ENCODE measurements at regions not wholly inside any gene's neighbourhood (a gene's known extent, or its start where the extent isn't known, plus 50 kb on each side); places are given as distances from the start of the nearest gene placed in this dataset.

DNA sequence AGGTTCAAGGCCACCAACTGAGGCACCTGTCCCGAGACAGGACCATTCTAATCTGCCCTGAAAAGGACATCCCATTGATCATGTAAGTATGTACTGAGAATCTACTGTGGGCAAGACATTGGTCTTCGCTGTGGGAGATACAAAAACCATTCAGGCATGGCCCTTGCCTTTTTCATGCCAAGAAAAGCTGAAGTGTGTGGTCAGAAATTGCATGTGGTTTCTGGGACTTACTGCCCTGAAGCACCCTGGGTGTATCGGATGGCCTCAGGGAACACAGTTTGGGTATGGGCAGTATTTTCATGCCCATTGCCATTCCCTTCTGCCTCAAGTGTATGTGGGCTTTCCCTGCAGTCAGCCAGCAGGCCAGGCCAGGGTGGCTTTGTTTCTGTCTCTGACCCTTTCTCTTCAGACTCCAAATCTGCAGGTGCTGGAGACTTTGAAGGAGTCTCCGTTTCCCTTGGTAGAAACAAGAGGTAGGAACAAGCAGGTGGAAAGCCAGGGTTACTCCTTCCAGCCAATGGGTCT is 285.7 kb downstream of the ZEB1 start:
- DNase-seq, result no peak

DNA sequence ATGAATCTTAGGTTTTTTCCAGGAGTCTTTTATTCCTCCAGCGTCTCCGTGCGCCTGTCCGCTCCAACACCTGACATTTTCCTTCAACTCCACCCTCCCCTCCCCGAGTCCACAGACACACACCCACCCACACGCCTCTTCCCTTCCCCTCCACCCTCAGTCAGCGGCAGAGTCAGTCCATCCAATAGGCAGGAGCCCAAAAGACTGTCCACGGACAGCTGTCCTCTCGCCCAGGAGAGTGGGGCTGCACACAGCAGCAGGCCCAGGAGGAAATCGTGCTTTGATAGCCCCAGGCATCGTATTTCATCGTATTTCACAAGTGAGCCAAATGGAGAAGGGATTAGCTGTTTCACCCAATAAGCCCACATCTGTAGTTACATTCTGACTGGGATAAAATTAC is 285.1 kb downstream of the ZEB1 start:
- DNase-seq, result peak; percentile 78

DNA sequence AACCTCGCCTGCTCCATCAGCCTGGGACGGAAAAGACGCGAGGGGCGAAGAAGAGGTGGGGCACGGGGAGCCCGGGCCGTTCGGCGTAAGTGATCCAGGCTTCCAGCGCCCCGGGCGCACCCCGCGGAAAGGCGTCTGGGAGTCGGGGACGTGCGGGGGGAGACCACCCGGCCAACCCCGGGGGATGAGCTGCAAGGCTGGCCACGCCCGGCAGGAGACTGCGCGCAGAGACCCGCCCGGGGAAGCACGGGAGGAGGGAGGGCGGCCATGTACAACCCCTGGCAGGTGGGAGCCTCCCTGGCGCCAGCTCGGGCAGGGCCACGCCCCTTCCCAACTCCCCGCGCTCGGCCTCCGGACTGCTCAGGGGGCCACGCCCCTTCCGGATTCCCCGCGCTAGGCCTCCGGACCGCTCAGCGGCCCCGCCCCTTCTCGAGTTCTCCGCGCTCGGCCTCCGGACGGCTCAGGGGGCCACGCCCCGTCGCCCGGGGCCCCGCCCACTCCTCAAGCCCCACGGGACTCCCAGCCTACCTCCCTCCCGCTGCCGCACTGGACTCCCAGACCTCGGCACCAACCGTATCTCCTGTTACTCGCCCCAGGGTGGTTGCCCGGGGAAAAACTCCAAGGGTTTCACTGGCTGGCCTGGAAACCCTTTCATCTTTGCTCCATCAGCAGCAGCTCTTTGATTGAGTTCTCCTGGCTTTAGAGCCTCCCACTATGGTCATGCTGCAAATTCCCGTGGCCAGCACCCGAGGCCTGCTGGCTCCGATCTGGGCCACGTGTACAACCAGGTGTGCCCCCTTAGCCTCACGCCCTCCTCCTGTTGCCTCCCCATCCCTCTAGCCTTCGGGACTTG is 284.4 kb downstream of the ZEB1 start:
- DNase-seq, result peak; percentile 96

DNA sequence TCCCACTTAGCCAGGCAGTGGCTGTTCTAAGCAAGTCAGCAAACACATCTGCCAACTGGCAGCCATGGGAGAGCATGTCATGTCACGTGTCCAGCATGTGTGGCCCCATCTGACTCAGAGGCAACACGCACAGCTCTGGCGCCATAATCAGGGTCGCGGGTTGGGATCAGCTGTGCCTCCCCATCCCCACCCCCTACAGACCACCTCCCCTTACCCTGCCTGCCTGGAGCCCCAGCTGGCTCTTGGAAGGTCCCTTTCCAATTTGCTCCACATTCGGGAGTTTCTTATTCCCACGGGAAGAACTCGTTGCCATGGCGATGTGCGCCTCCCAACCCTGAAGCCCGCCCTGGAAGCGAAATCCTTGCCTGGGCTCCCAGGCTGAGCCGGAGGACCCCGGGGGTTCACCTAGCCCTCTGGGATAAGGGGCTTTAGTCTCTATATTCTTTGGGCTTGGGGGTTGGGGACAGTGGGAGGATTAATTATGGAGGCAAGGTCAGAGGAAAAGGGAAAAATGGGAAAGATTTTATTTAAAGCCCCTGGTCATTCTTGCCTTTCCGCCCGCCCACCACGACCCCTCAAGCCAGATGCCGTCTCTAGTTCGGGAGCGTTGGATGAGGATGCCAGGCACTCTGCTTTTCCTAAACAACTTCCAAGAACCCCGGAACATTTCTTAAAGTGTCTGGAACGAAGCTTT is 283.7 kb downstream of the ZEB1 start:
- DNase-seq, result peak; percentile 89

DNA sequence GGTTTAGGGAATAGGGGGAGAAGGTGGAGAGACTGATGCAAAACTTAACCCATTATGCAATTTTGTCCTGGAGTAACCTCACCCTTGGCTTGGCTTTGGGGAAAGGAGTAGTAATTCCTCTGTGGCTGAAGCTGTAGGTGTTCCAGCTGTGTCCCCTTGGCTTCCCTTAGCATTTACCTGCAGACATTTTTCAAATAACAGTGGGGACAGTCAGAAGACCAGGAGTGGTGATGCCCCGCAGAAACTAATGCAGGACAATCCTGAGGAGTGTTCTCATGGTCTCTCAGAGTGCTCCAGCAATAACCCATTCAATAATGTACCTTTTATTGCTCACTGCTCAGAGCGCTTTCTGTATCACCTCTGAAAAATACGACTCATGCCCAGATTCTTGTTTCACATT is 282.1 kb downstream of the ZEB1 start:
- DNase-seq, result no peak

DNA sequence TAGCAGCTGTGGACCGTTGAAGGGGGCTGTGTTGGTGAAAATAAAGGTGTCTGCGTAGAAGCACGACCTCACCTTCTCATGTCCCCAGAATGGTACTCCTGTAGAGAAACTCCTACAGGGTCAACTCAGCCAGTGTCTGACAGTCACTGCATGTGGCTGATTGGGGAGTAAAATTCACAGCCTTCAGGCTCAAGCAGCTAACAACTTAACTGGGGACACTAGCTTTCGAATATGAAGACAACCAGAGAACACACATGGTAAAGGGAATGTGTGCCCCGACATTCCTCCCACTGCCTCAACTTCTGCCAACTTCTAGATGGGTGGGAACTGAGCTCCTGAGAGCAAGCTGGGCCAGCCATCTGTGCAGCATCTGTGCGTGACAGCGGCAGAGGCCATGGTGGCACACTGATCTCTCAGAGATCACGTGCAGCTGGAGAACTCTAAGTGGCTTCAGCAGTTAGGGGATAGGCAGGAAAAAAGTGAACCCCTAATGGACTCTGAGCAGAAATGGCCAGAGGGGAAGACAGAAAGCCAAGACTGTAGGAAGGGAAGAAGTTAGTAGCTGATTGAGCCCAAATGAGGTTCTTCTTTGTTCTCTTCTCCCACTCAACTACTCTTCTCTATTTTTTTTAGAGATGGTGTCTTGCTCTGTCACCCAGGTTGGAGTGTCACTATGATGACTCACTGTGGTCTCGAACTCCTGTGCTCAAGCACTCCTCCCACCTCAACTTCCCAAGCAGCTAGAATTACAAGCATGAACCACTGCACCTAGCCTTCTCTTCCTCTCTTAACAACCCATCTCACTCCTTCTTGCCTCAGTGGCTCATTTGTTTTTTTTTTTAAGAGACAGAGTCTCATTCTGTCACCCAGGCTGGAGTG is 280.8 kb downstream of the ZEB1 start:
- no peak for DNase-seq

DNA sequence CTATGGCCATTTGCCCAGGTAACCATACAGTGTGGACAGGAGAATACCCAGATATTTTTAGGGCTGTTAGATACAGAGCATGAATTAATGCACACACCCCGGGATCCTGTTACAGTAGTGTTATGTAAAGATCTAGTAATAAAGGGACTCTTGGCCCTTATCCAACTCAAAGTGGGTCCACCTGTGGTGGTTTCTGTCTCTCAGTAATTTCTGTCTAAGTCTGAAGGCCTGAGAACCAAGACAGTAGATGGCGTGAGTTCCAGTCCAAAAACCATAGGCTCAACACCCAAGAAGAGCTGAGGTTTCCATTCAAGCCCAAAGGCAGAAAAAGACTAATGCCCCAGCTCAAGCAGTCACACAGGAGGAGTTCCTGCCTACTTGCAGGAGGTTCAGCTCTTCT is 277.7 kb downstream of the ZEB1 start:
- peak; percentile 65 for DNase-seq

DNA sequence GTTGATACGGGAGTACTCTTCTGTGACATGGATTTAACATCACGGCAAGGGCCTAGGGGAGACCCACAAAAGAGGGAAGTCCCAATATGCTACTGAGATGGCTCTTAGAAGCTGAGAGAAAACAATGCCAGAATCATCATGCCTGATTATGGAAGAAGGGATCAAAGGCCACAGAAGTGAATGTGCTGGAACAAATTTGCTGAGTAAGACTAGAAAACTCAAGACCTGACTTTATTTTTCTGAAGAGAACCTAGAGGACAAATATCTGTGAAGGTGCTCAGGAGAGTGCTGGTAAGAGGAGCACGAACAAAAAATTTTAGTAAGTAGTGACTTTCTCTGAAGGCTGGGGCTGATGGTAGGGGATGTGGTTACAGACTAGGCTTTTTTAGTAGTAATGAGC is 277.0 kb downstream of the ZEB1 start:
- no peak for DNase-seq

DNA sequence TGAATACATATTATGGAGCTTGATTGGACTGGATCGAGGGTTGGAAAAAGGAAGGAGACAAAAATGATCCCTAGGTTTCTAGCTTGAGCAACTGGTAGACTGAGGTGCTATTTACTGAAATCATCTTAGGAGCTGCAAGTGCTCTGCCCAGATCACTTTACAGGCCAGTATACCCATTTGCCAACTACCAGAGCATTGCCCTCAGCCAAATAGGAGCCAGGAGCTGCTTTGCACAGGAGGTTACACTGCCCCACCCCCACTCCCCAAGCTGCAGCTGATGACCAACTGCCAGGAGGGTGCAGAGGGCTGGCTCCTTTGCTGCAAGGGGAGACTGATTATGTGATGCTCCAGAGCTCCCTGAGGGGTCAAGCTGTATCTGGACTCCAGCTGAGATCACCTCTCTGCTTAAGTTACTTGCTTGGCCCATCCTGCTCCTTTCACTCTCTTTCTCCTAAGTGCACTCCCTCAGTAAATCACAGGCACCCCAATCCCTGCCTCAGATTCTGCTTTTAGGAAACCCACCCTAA is 275.4 kb downstream of the ZEB1 start:
- DNase-seq, result no peak

DNA sequence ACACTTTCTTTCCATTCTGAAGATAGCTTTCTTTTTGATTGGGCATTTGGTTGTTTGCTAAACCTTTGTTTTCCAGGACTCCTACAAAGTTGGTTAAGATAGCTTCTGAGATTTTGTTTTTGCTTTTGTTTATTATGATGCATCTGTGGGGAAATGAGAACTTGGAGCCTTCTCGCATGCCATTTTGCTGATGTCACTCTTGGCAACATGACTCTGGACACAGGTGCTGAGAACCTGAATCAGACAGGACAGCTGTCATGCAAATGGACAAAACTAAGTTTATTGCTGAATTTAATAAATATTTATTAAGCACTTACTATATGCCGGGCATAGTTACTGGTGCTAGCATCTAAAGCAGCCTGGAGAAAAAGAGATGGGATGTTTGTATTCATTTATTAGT is 274.1 kb downstream of the ZEB1 start:
- DNase-seq, result no peak

DNA sequence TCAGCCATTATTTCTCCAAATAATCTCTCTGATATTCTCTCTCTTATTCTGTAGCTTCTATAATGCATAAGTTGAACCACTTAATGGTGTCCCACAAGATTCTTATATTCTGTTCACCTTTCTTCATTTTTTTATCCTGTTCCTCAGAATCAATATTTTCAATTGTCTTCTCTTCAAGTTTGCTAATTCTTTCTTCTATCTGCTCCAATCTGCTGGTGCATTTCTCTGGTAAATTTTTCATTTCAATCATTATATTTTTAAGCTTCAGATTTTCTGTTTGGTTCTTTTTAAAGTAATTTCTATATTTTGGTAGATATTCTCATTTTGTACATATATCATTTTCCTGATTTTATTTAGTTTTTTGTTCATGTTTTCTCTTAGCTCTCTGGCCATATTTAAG is 272.6 kb downstream of the ZEB1 start:
- no peak for DNase-seq

DNA sequence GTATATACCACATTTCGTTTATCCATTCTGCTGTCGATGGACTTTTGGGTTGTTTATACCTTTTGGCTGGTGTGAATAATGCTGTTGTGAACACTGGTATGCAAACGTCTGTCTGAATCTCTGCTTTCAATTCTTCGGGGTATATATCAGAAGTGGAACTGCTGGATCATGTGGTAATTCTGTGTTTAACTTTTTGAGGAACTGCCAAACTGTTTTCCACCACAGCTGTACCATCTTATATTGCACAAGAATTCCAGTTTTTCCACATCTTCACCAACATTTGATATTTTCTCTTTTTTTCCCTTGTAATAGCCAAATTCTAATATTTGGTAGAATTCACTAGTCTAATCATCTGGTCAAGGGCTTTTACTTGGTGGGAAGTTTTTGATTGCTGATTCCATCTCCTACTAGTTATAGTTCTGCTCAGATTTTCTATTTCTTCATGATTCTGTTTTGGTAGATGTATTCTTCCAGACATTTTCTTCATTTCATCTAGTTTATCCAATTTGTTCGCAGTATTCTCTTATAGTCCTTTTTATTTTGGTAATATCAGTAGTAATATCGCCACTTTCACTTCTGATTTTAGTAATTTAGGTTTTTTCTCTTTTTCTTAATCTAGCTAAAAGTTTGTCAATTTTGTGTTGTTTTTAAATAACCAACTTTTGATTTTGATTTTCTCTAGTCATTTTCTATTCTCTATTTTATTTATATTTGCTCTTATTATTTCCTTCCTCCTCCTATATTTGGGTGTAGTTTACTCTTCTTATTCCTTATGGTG is 271.2 kb downstream of the ZEB1 start:
- no peak for DNase-seq

DNA sequence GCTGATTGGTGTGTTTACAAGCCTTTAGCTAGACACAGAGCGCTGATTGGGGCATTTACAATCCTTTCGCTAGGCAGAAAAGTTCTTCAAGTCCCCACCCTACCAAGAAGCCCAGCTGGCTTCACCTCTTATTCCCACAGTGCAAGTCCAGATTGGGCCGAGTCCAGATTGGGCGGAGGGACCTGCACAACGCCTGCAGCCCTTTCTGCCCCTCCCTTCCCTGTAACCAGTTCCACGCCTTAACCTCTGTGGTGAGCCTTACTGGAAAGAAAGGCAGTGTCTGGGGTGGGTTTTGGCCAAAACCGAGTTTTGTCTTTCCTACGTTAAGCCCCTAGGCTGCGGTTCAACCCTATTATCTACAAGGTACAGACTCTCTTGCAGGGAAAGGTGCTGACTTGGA is 268.7 kb downstream of the ZEB1 start:
- no peak for DNase-seq

DNA sequence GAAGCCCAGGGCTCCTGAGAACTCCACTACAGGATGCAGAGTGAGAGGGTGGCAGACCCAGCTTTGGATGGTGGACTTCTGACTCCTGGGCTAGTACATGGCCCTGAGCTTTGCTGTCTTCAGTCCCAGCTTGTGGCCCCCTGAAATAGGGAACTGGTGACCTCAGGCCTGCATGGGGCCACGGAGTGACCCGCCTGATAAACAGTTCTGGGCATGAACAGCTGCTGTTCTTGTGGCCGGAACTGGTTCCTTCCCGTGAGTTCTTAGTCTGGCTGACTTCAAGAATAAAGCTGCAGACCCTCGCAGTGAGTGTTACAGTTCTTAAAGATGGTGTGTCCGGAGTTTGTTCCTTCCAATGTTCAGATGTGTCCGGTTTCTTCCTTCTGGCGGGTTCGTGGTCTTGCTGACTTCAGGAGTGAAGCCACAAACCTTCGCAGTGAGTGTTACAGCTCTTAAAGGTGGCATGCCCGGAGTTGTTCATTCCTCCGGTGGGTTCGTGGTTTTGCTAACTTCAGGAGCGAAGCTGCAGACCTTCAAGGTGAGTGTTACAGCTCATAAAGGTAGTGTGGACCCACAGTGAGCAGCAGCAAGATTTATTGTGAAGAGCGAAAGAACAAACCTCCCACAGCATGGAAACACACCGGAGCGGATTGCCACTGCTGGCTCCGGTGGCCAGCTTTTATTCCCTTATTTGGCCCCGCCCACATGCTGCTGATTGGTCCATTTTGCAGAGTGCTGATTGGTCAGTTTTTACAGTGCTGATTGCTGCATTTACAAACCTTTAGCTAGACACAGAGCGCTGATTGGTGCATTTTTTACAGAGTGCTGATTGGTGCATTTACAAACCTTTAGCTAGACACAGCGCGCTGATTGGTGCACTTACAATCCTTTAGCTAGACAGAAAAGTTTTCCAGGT is 268.0 kb downstream of the ZEB1 start:
- DNase-seq, result no peak

DNA sequence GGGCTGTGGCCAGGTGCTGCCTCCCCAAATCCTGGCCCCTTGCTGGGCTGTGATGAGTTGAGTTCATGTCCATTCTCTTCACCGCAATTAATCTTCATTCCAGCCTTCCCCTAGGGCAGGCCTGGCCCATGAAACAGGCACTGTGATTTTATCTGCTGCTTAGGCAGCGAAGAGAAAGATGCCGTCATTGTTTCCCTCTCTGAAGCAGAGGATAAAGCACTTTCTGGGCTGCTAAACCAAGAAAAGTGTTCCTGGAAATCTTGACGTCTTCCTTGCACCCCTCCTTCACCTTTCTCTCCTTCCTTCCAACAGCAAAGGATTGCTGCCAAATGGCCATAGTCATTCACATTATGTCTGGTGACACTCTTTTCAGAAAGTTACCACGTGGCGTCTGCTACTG is 265.9 kb downstream of the ZEB1 start:
- no peak for DNase-seq

DNA sequence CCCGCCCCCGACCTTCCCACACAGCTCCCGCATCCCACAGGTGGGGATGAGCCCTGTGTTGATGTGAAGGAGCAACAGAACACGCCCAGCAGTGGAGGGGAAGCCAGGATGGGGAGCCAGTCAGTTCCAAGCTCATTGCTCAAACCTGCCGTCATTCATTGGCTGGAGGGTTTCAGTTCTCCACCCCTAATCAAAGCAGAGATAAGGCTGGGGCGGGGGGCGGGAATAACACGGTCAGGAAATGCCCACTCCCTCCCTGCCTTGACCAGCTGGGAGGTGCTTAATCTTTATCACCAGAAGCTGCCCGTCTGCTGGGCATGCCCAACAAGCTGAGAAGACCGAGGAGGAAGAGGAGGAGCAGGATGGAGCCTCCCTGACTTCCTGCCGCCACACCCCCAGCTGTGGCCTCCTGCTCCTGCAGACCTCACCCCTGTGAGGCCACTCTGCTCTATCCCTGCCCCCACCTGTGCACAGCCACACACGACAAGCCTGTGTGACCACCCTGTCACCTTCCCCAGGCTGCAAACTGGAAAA is 265.1 kb downstream of the ZEB1 start:
- no peak for DNase-seq

DNA sequence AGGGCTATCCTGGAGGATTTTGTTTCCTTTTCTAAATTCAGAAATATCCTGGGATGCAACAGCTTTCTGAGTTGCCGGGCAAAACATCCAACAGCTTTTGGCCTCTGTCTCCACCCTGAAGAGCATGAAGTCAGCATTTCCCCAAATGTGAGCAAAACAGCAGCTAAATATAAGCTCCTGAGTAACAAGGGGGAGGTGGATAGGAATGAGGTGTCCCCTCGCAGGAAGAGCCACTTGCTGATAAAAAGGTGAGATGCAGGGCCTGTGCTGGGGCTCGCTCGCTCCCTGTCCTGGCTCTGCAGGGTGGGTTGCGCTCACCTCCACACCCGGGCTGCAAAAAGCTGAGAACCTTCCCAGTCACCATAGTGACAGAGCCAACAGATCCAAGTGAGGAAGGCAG is 264.3 kb downstream of the ZEB1 start:
- no peak for DNase-seq

DNA sequence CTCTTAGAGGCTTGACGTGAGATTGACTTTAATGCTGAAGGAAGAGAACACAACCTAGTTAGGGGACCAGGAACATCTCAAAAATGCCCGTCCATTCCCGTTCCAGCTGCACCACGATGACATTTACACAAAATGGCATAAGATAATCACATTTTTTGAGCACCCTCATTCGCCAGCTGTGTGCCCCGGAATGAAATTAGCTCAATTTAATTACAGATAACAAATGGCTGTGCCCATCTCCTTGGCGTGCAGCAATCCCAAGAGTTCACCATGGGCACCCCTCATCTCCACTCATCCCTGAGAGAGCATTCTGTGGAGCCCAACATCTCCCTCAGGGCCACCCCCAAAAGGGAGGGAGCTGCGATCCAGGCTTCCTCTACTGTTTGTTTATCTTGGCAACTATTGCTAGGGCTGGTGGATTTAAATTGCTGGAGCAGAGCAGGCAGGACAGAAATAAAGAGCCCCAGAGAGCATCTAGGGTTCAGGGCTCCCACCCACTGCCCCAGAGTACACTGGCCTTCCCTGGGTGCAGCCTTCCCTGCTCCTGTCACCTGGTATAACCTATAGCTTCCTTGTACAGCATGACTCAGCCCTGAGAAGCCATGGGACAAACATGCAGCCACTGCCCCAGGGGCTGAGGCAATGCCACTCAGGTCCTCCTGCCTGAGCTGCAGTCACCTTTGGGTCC is 263.5 kb downstream of the ZEB1 start:
- DNase-seq, result peak; percentile 8

DNA sequence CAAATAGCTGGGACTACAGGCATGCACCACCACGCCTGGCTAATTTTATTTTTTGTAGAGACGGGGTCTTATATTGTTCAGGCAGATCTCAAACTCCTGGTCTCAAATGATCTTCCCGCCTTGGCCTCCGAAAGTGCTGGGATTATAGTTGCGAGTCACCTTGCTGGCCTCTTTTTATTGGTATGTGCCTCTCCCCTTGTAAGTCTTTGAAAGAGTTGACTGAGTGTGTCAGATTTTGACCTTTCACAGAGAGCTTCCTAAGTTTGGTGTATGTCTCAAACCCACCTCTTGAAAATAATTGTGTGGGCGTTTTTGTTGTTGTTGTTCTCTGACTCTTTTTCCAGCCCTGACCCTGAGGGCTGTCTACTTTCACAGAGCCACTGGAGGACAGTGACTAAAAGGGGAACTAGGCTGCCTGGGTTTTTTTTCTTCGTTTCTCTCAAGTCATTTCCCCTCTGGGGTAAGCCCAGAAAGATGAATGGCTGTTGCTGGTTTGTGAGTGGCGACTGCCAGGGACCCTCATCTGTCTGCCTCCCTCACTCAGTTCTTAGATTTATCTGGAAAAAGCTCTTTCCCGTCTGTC is 262.8 kb downstream of the ZEB1 start:
- DNase-seq, result no peak

DNA sequence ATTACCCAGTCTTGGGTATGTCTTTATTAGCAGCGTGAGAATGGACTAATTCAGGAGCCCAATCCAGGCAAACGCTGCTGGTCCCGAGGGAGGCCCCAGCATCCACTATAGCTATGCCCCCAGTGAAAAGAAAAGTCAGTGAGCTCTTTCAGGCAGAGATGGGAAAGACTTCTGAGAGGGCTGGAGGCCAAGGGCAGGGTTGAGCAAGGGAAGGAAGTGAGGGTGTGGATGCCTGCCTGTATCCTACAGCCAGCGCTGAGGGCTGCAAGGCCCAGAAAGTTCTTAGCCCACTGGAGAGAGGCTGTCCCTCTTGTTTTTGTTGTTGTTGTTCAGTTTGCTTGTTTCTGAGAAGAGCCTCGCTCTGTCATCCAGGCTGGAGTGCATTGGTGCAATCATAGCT is 261.6 kb downstream of the ZEB1 start:
- no peak for DNase-seq
